ENCODE measurements at regions not wholly inside any gene's neighbourhood (a gene's known extent, or its start where the extent isn't known, plus 50 kb on each side); places are given as distances from the start of the nearest gene placed in this dataset.

- Histone ChIP-seq H3K9me3 (ENCODE audit: low read length) (no peaks in the 10 kb centered on the region), H3K9ac (ENCODE audit: low read length) (no peak overlapping the region), H4K20me1 (ENCODE audit: insufficient read depth) (no peaks in the 10 kb centered on the region), H3K27ac (ENCODE audit: low read length) (no peak overlapping the region), H3K4me3 (ENCODE audit: low read length) (no peak overlapping the region), H2AFZ (ENCODE audit: low read depth, low read length) (no peak overlapping the region), H3K9me2 (ENCODE audit: insufficient read depth, low read length) (no peaks in the 10 kb centered on the region), H3K4me2 (ENCODE audit: low read length) (no peak overlapping the region), H3K79me2 (replicated peaks; ENCODE audit: insufficient read depth, low read length) (no peaks in the 10 kb centered on the region), H3K36me3 (ENCODE audit: insufficient read depth, low read length) (no peaks in the 10 kb centered on the region), H3K27me3 (ENCODE audit: insufficient read depth, low read depth, low read length) (no peaks in the 10 kb centered on the region), H3F3A (ENCODE audit: insufficient read depth, low read length, poor library complexity, severe bottlenecking) (no peaks in the 10 kb centered on the region)
- TF ChIP-seq TAF1 (IDR thresholded peaks at IDR 0.05; ENCODE audit: low read depth) (no peak), SMC3 (conservative IDR thresholded peaks at IDR 0.05; ENCODE audit: poor library complexity) (no peak), POLR2AphosphoS5 (IDR thresholded peaks at IDR 0.05) (no peak), REST (IDR thresholded peaks at IDR 0.05; ENCODE audit: borderline replicate concordance) (no peak), EP300 (conservative IDR thresholded peaks at IDR 0.05; ENCODE audit: poor library complexity, severe bottlenecking) (no peak), RAD21 (conservative IDR thresholded peaks at IDR 0.05) (no peak), MXI1 (conservative IDR thresholded peaks at IDR 0.05; ENCODE audit: poor library complexity, severe bottlenecking) (no peak), EZH2 (IDR thresholded peaks at IDR 0.05; ENCODE audit: borderline replicate concordance, insufficient read depth, low read length, poor library complexity, severe bottlenecking) (no peak)
- TF ChIP-seq, protein P1, sequence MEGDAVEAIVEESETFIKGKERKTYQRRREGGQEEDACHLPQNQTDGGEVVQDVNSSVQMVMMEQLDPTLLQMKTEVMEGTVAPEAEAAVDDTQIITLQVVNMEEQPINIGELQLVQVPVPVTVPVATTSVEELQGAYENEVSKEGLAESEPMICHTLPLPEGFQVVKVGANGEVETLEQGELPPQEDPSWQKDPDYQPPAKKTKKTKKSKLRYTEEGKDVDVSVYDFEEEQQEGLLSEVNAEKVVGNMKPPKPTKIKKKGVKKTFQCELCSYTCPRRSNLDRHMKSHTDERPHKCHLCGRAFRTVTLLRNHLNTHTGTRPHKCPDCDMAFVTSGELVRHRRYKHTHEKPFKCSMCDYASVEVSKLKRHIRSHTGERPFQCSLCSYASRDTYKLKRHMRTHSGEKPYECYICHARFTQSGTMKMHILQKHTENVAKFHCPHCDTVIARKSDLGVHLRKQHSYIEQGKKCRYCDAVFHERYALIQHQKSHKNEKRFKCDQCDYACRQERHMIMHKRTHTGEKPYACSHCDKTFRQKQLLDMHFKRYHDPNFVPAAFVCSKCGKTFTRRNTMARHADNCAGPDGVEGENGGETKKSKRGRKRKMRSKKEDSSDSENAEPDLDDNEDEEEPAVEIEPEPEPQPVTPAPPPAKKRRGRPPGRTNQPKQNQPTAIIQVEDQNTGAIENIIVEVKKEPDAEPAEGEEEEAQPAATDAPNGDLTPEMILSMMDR (IDR thresholded peaks at IDR 0.05; ENCODE audit: poor library complexity, severe bottlenecking): no peak
Observed at GRCh38 chr5:133891390-133891789, 77.0 kb downstream of the C5orf15 start.

GRCh38 chr5:133890776-133891280 is 77.6 kb downstream of the C5orf15 start:
- Histone ChIP-seq H3K9me2 (ENCODE audit: insufficient read depth, low read length) (no peaks in the 10 kb centered on the region), H3K27me3 (ENCODE audit: insufficient read depth, low read depth, low read length) (no peaks in the 10 kb centered on the region), H3K27ac (ENCODE audit: low read length) (no peak overlapping the region), H3K79me2 (replicated peaks; ENCODE audit: insufficient read depth, low read length) (no peaks in the 10 kb centered on the region), H3K4me3 (ENCODE audit: low read length) (no peak overlapping the region), H2AFZ (ENCODE audit: low read depth, low read length) (no peak overlapping the region), H3F3A (ENCODE audit: insufficient read depth, low read length, poor library complexity, severe bottlenecking) (no peaks in the 10 kb centered on the region), H3K9me3 (ENCODE audit: low read length) (no peaks in the 10 kb centered on the region), H4K20me1 (ENCODE audit: insufficient read depth) (no peaks in the 10 kb centered on the region), H3K9ac (ENCODE audit: low read length) (no peak overlapping the region), H3K36me3 (ENCODE audit: insufficient read depth, low read length) (no peaks in the 10 kb centered on the region), H3K4me2 (ENCODE audit: low read length) (no peak overlapping the region)
- TF ChIP-seq, protein P1 (IDR thresholded peaks at IDR 0.05; ENCODE audit: poor library complexity, severe bottlenecking): no peak
- TF ChIP-seq RAD21 (conservative IDR thresholded peaks at IDR 0.05) (no peak), EZH2 (IDR thresholded peaks at IDR 0.05; ENCODE audit: borderline replicate concordance, insufficient read depth, low read length, poor library complexity, severe bottlenecking) (no peak), EP300 (conservative IDR thresholded peaks at IDR 0.05; ENCODE audit: poor library complexity, severe bottlenecking) (no peak), MXI1 (conservative IDR thresholded peaks at IDR 0.05; ENCODE audit: poor library complexity, severe bottlenecking) (no peak), POLR2AphosphoS5 (IDR thresholded peaks at IDR 0.05) (no peak), REST (IDR thresholded peaks at IDR 0.05; ENCODE audit: borderline replicate concordance) (no peak), SMC3 (conservative IDR thresholded peaks at IDR 0.05; ENCODE audit: poor library complexity) (no peak), TAF1 (IDR thresholded peaks at IDR 0.05; ENCODE audit: low read depth) (no peak)

Measured in neural cell (in vitro differentiated cells).